Astrocyte (in vitro differentiated cells and primary cell): ENCODE measurements at regions not wholly inside any gene's neighbourhood (a gene's known extent, or its start where the extent isn't known, plus 50 kb on each side); places are given as distances from the start of the nearest gene placed in this dataset.

Source experiments
- DNase-seq: peaks from one replicate; pipeline ENCODE4 v3.0.0-alpha.2; 2010; ENCODE audit warnings: low read depth
- FAIRE-seq: peaks from 2 replicates; lab custom pipeline; 2011; peaks lifted over from hg19 to GRCh38; lab: Jason Lieb, UNC
- H2AFZ ChIP-seq: 2 replicates; pipeline ENCODE4 v1.6.0; 2012; ENCODE audit warnings: low read depth, low read length, inconsistent platforms
- H3K27ac ChIP-seq: 2 replicates; pipeline ENCODE4 v1.5.1; 2011; ENCODE audit warnings: low read depth, low read length, inconsistent platforms
- H3K27me3 ChIP-seq: 2 replicates; pipeline ENCODE4 v1.6.0; 2011; ENCODE audit warnings: low read length, inconsistent platforms; ENCODE audit not compliant: insufficient read depth
- H3K36me3 ChIP-seq: 2 replicates; pipeline ENCODE4 v1.5.1; 2011; ENCODE audit warnings: low read length, inconsistent platforms; ENCODE audit not compliant: insufficient read depth
- H3K4me1 ChIP-seq: 2 replicates; pipeline ENCODE4 v1.5.1; 2011; ENCODE audit warnings: low read length, inconsistent platforms; ENCODE audit not compliant: insufficient read depth
- H3K4me2 ChIP-seq: 2 replicates; pipeline ENCODE4 v1.6.0; 2012; ENCODE audit warnings: low read length, inconsistent platforms
- H3K4me3 ChIP-seq: 2 replicates; pipeline ENCODE4 v1.5.1; 2011; ENCODE audit warnings: low read depth, mild to moderate bottlenecking, low read length, inconsistent platforms; ENCODE audit not compliant: insufficient read depth
- H3K79me2 ChIP-seq: 2 replicates; pipeline ENCODE4 v1.6.0; 2012; ENCODE audit warnings: mild to moderate bottlenecking, low read length, inconsistent platforms; ENCODE audit not compliant: insufficient read depth
- H3K9ac ChIP-seq: 2 replicates; pipeline ENCODE4 v1.6.0; 2012; ENCODE audit warnings: mild to moderate bottlenecking, low read length, inconsistent platforms
- H3K9me3 ChIP-seq: 2 replicates; pipeline ENCODE4 v1.5.1; 2012; ENCODE audit warnings: low read depth, mild to moderate bottlenecking, low read length, inconsistent platforms; ENCODE audit not compliant: insufficient read depth
- H4K20me1 ChIP-seq: 2 replicates; pipeline ENCODE4 v1.6.0; 2012; ENCODE audit warnings: low read length, inconsistent platforms; ENCODE audit not compliant: insufficient read depth
- H3K27ac Mint-ChIP-seq: one replicate; pipeline ENCODE4 v1.8.0; 2021; ENCODE audit warnings: mild to moderate bottlenecking, mixed read lengths; ENCODE audit not compliant: unreplicated experiment
- H3K27me3 Mint-ChIP-seq: one replicate; pipeline ENCODE4 v1.8.0; 2021; ENCODE audit warnings: low read depth, mixed read lengths; ENCODE audit not compliant: unreplicated experiment
- H3K36me3 Mint-ChIP-seq: one replicate; pipeline ENCODE4 v1.8.0; 2021; ENCODE audit warnings: low read depth, mixed read lengths; ENCODE audit not compliant: unreplicated experiment
- H3K4me1 Mint-ChIP-seq: one replicate; pipeline ENCODE4 v1.8.0; 2021; ENCODE audit warnings: low read depth, mixed read lengths; ENCODE audit not compliant: unreplicated experiment
- H3K4me3 Mint-ChIP-seq: one replicate; pipeline ENCODE4 v1.8.0; 2021; ENCODE audit warnings: mild to moderate bottlenecking, moderate library complexity, mixed read lengths; ENCODE audit not compliant: unreplicated experiment
- H3K9me3 Mint-ChIP-seq: one replicate; pipeline ENCODE4 v1.8.0; 2021; ENCODE audit warnings: mild to moderate bottlenecking, mixed read lengths; ENCODE audit not compliant: unreplicated experiment
- EZH2 ChIP-seq: IDR thresholded peaks from 2 replicates; pipeline ENCODE4 v1.6.1; 2012; ENCODE audit warnings: mild to moderate bottlenecking, low read length, inconsistent platforms; ENCODE audit not compliant: insufficient read depth
- TF ChIP-seq, protein P1 (sequence below): IDR thresholded peaks from 2 replicates; pipeline ENCODE4 v1.5.1; 2011; ENCODE audit warnings: low read depth, mild to moderate bottlenecking, inconsistent platforms, low read length, moderate library complexity; ENCODE audit not compliant: insufficient read depth

- Histone ChIP-seq H3K79me2 (no peaks in the 10 kb centered on the region), H3K27ac (peak overlapping the region; percentile 84), H3K9me3 (peaks cover 1% of the 10 kb centered on the region), H3K9ac (peak overlapping the region; percentile 58), H3K27me3 (no peaks in the 10 kb centered on the region), H3K4me3 (no peak overlapping the region), H4K20me1 (no peaks in the 10 kb centered on the region), H3K4me1 (peaks cover 21% of the 10 kb centered on the region), H3K36me3 (no peaks in the 10 kb centered on the region), H2AFZ (no peak overlapping the region), H3K4me2 (peak overlapping the region; percentile 67)
- no peak for FAIRE-seq
- TF ChIP-seq, protein P1, sequence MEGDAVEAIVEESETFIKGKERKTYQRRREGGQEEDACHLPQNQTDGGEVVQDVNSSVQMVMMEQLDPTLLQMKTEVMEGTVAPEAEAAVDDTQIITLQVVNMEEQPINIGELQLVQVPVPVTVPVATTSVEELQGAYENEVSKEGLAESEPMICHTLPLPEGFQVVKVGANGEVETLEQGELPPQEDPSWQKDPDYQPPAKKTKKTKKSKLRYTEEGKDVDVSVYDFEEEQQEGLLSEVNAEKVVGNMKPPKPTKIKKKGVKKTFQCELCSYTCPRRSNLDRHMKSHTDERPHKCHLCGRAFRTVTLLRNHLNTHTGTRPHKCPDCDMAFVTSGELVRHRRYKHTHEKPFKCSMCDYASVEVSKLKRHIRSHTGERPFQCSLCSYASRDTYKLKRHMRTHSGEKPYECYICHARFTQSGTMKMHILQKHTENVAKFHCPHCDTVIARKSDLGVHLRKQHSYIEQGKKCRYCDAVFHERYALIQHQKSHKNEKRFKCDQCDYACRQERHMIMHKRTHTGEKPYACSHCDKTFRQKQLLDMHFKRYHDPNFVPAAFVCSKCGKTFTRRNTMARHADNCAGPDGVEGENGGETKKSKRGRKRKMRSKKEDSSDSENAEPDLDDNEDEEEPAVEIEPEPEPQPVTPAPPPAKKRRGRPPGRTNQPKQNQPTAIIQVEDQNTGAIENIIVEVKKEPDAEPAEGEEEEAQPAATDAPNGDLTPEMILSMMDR: no peak
- TF ChIP-seq EZH2: no peak
- Mint-ChIP-seq H3K4me1 (peaks cover 18% of the 10 kb centered on the region), H3K9me3 (peaks cover 5% of the 10 kb centered on the region), H3K27ac (peak overlapping the region; percentile 68), H3K27me3 (no peaks in the 10 kb centered on the region), H3K4me3 (no peak overlapping the region), H3K36me3 (no peaks in the 10 kb centered on the region)
- no peak for DNase-seq
Measured at GRCh38 chr18:22682720-22683119, 250.4 kb upstream of the RBBP8 start.

GRCh38 chr18:22683196-22683676 is 249.9 kb upstream of the RBBP8 start:
- Mint-ChIP-seq H3K36me3 (no peaks in the 10 kb centered on the region), H3K27ac (peak overlapping the region; percentile 68), H3K9me3 (peaks cover 5% of the 10 kb centered on the region), H3K4me1 (peaks cover 18% of the 10 kb centered on the region), H3K4me3 (no peak overlapping the region), H3K27me3 (no peaks in the 10 kb centered on the region)
- DNase-seq: peak; percentile 96
- Histone ChIP-seq H3K9ac (peak overlapping the region; percentile 58), H3K9me3 (peaks cover 3% of the 10 kb centered on the region), H4K20me1 (no peaks in the 10 kb centered on the region), H3K4me3 (no peak overlapping the region), H3K27me3 (no peaks in the 10 kb centered on the region), H3K36me3 (no peaks in the 10 kb centered on the region), H3K27ac (peak overlapping the region; percentile 84), H3K4me1 (peaks cover 21% of the 10 kb centered on the region), H2AFZ (peak overlapping the region; percentile 16), H3K79me2 (no peaks in the 10 kb centered on the region), H3K4me2 (peak overlapping the region; percentile 67)
- FAIRE-seq: peak; percentile 54
- TF ChIP-seq EZH2: no peak
- TF ChIP-seq, protein P1: no peak

GRCh38 chr18:22683786-22684185 is 249.3 kb upstream of the RBBP8 start:
- no peak overlapping the region for H3K27ac Mint-ChIP-seq

More at GRCh38 chr18:22683786-22684185, 249.3 kb upstream of the RBBP8 start:
- Histone ChIP-seq H3K4me2 (peak overlapping the region; percentile 67), H3K79me2 (no peaks in the 10 kb centered on the region), H3K9ac (peak overlapping the region; percentile 58), H3K27me3 (no peaks in the 10 kb centered on the region), H3K4me1 (peaks cover 21% of the 10 kb centered on the region), H2AFZ (no peak overlapping the region), H4K20me1 (no peaks in the 10 kb centered on the region), H3K4me3 (no peak overlapping the region), H3K36me3 (no peaks in the 10 kb centered on the region), H3K9me3 (peaks cover 3% of the 10 kb centered on the region), H3K27ac (peak overlapping the region; percentile 84)
- no peak for DNase-seq
- H3K36me3 Mint-ChIP-seq: no peaks in the 10 kb centered on the region
- no peak for TF ChIP-seq EZH2
- TF ChIP-seq, protein P1: no peak
- FAIRE-seq: no peak
- peaks cover 5% of the 10 kb centered on the region for H3K9me3 Mint-ChIP-seq
- H3K27me3 Mint-ChIP-seq: no peaks in the 10 kb centered on the region
- no peak overlapping the region for H3K4me3 Mint-ChIP-seq
- peaks cover 18% of the 10 kb centered on the region for H3K4me1 Mint-ChIP-seq
